ENCODE measurements at regions not wholly inside any gene's neighbourhood (a gene's known extent, or its start where the extent isn't known, plus 50 kb on each side); places are given as distances from the start of the nearest gene placed in this dataset.

DNA sequence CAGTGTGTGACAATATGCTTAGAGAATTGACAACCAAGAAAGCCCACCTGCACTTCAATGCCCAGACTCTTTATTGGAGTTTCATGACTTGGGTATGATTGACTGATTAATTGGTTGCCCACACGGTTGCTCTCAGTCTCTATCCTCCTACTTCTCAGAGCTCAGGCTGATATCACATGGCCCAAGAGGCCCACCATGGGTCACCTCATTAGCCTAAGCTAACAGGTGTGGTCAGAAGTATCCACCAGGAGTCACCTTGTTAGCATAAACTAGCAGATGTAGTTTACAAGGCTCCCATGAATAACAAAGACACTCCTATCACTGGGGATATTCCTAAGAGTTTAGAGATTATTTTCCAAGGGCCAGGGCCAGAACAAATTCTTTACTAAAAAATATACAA is 120.2 kb upstream of the MBNL1 start (continued):
- no peak for TF ChIP-seq CBX8 (IDR thresholded peaks at IDR 0.05; ENCODE audit: borderline replicate concordance, low read depth, low read length)
- no peak for TF ChIP-seq JUND (IDR thresholded peaks at IDR 0.05; ENCODE audit: low read length)
- no peak for TF ChIP-seq BCL11A (IDR thresholded peaks at IDR 0.05; ENCODE audit: low read depth in 2 of 2, low read length in 2 of 2)
